ENCODE measurements at regions not wholly inside any gene's neighbourhood (a gene's known extent, or its start where the extent isn't known, plus 50 kb on each side); places are given as distances from the start of the nearest gene placed in this dataset.

DNA sequence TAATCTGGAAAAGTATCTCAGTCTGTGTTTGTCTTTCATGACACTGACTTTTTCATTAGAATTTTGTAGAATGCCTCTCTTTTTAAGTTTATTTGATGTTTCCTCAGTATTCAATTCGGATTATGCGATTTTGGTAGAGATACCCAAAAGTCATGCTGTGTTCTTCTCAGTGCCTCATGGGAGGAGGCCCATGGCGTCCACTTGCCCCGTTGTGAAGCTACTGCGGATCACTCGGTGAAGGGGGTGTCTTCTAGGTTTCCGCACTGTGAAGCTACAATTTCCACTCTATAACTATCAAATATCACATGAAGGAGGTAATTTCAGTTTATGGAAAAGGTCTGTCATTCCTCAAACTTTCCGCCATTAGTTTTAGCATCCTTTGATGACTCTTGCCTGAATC is 794.0 kb downstream of the TBC1D22A start:
- no peak for DNase-seq

DNA sequence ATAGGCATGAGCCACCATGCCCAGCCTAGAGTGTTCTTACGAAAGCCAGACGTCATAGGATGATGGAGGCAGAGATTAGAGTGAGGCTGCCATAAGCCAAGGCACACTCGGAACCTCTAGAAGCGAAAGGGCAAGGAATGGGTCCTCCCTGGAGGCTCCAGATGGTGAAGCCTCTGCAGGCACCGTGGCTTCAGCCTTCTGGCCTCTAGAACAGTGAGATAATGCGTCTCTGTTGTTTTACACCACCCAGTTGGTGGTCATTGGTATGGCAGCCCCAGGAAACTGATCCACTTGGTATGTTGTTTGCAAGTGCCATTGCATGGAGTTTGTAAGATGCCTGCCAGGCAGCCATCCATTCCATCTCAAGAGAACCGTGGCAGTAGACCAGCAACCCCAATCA is 791.0 kb downstream of the TBC1D22A start:
- DNase-seq, result no peak

DNA sequence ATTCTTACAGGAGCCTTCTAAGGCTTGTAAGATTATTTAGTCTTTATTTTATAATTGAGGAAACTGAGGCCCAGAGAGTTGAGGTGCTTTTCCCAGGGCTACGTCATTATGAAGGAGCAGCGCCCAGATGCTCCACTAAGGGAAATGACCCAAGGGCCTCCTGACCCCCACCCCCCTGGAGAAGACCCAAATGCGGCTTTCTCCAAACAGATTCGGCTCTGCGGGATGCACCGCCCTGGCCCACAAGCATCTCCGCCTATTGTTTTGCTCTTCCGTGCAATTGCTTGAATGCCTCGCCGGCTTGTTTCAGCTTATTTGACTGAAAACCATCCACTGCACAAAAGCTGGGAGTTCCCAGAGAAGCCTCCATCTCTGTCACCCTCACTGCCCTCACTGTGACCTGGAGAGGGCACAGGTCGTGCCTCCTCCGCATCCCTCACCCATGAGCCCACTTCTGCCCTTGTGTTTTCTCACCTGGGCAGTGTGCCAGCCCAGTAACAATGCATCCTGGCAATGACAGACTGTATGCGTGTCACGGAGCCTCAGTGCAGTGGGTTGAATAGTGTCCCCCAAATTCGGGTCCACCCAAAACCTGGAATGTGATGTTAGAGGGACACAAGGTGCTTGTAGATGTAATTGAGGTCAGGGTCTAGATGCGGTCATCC is 790.2 kb downstream of the TBC1D22A start:
- no peak for DNase-seq

DNA sequence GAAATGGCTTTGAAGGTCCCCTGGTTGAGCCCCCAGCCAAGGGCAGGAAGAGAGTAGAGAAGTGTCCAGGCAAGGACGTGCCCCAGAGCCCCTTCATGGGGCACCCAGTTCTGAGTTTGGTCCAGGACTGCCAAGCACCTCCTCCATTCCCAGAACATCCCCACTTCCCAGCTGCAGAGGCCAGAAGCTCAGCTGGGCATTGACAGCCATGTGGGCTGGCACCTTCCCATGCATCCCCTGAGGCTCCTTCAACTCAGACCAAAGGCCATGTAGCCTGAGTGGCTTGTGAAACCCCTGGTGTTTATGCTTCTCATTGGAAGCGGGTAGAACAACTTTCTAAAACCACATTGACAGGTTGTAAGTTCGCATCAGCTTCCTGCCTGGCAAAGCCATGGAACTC is 789.6 kb downstream of the TBC1D22A start:
- no peak for DNase-seq

DNA sequence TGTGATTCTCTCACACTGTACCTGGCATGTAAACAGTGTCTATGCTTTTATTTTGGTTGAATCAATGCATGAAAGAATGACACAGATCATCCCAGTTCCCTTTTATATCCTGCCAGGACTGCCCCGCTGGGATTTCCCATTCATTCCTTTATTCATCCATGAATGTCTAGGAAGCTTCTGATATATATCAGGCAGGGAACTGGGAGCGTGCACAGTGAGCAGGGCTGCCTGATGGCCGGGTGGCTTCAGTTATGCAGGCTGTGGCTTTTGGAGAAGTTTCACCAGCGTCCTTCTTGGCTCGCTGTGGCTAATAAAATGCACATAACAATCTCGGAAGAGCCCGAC is 789.0 kb downstream of the TBC1D22A start:
- DNase-seq, result no peak

DNA sequence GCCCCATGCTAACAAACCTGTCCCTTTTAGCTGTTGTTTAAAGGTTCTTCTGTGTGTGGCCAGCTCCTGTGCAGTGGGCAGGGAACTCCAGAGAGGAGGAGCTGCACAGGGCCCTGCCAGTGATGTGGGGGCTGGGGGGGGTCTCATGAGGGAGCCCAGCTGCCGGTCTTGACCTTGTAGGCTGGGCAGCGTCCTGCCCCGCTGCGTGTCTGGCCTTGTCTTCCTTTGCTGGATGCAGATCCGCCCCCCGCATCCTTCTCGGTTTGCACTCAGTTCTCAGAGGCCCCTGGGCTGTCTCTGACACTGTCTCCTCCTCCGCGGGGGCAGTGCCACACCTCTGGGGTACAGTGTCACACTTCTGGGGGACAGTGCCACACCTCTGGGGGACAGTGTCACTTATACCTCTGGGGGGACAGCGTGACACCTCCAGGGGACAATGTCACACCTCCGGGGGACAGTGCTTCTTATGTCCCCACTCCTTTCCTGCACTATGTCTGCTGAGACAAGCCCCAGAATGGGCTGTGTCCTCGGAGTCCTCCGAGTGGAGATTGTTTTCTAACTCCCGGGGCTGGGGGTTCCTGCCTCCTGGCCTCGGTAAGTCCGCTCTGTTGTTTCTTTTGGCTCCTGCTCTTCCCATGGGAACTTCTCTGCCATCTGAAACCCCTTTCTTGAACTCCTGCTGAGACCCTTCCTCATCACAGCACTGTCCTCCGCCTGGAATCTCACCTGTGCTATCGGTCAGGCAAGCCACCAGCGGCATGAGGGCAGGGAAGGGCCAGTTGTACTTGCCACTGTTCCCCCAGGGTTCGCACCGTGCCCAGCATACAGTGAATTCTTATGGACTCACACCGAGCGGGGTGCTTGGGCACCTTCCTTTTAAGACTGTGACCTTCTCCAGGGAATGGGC is 788.3 kb downstream of the TBC1D22A start:
- DNase-seq, result no peak

DNA sequence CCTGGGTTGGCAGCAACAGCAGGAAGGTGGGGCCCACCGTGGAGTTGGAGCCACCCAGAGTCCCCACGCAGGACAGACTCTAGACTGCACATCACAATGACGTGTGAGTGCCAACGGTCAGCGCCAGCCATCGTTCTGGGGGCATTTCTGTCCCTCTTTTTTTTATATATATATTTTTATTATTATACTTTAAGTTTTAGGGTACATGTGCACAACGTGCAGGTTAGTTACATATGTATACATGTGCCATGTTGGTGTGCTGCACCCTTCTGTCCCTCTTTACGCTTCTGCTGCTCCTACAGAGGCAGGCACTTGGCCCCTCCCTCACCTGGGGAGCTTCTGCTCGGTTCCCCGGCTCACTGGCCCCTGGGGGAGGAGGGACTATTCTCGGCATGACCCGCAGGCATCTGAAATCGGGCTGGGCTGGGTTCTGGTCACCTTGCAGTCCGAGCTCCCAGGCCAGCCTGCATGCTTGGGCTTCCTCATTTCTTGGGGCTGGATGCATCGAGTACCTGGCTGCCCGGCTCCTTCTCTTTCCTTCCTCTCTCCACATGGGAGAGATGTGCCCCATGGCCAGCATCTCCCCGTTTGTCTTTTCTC is 787.4 kb downstream of the TBC1D22A start:
- no peak for DNase-seq

DNA sequence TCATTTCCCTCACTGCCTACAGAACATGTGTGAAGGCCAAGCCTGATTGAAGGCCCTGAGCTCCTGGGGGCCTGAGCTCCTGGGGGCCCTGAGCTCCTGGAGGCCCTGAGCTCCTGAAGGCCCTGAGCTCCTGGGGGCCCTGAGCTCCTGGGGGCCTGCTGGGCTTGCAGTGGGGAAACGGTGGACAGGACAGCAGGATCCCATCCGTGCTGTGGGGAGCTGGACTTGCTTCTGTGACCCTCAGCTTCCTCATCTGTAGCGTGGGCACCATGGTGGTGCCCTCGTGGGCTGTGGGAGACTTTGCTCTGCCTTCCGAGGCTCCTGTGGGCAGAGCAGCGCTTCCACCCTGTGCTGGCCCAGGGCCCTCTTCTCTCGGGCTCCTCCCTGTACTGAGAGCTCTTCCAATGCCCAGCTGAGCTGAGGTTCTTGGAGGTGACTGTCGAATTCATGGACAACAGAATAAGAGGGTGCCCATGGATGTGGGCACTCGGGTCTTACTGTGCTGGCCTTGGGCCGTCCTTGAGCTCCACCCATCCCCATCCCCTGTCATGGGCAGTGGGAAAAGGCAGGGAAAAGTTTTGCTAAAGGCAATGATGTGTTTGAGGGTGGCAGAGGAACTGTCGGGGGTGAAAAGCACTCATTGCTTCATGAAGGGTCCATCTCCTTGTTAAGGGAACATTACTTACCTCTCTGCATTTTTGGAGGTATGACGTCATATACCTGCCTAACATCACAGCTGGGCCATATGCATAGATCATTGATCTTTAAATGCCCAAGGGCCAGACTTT is 786.7 kb downstream of the TBC1D22A start:
- no peak for DNase-seq

DNA sequence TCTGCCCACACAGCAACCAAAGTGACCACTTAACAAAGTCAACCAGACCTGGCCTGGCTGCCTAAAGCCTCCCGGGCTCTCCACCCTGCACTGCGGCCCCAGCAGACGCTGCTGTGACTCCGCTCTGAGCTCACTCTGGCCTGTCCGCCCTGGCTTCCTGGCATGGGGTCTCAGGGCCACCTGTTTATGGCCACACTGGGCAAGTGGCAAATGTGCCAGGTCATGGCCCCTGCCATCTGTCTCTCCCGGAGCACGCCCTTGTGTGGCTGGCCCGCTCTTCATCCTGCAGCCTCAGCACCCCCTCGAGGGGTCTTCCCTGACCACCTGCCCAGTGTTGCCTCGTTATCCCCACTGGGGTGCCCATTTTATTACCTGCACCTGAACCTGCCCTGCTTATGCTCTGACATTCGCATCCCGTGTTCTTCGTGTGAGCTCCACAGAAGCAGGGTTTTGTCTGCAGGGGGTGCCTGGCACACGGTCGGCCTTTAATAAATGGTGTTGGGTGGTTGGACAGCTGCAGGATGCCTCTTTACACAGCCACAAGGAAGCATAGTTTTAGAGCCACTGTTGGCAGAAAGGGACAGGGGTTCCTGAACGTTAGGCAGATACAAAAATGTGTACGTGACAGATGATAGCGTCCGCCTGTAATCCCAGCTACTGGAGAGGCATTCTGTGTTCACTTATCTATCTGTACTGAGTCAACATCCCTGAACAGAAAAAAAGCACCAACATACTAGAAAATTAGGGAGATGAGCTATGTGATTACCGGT is 785.6 kb downstream of the TBC1D22A start:
- no peak for DNase-seq

DNA sequence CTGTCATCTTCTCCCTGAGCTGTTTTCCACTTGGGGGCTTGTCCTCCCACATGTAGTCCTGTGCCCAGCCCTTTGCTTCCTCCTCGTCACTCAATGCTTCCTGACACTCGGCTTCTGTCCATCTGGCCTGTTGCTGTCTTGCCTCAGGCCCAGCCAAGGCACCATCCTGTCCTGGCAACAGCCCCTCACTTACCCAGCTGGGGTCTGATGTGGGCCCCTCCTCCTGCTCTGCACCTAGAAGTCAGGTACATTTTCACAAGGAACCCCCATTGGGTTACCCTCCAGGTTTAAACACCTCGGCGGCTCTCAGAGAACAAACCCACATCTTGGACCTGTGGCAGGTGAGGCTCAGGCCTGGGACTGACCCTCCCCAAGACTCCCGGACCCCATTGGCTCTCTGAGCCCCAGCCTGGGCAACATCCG is 784.8 kb downstream of the TBC1D22A start:
- no peak for DNase-seq

DNA sequence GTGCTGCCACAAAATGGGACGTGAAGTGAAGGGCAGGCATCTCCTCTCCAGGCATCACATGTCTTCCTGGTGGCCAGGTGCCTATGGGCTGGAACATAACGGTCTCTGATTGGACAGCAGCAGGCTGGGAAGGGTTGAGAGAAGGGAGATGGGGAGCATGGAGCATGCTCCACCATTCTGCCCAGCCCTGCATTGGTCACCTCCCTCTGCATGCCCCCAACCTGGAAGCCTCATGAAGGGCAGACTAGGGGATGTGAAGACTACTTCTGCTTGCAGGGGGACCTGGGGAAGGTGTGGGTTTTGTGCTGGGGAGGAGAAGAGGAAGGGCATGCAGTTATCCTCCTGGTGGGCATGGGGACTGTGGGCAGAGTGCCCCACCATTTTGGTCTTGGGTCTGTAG is 782.2 kb downstream of the TBC1D22A start:
- DNase-seq, result no peak

DNA sequence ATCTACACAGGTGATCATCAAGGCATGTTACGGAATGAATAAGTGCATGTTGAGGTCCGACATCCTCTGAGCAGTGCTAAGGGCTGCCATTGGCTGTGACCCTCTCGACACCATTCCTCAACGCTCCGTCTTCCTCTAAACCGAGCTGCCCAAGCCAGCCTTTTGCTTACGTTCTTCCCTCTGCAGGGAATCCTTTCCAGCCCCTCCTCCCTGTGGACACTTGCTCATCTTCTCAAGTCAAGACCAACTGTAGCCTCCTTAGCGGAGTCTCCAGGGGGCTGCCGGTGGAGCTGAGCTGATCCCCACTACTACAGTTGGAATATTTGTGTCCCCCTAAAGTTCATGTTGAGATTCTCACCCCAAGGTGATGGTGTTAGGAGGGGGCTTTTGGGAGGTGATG is 781.0 kb downstream of the TBC1D22A start:
- no peak for DNase-seq

DNA sequence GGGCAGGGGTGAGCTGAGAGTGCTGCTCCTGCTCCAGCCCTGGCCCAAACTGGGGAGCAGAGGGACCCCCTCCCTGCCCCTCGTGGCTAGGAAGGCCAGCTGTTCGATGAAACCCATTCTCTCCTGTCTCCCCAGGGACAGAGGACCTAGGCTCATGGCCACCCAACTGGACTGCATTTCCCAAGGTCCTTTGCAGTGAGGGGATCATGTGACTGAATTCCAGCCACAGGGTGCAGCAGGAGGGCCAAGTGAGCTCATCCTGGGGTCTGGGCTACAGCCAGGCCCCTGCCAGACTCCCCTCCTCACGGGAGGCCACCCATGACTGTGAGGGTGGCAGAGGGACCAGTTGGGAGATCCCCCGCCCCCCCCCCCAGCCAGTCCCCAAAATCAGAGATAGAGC is 777.6 kb downstream of the TBC1D22A start:
- DNase-seq, result no peak

DNA sequence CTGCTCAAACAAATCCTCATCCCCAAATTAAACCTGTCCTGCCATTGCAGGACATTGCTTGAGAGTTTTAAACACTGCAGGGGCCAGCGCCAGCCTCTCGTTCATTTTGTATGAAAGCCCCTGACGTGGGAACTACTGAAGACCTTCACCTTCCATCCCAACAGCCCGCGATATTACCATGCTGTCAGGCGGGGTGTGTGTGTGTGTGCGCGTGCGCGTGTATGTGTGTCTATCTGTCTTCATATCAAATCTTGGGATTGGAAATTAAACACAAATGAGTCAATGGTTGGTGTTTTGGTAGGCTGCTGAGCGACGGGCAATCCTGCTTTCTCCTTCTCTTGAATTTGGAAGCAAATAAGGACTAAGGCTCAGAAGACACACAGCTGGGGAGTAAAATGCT is 776.9 kb downstream of the TBC1D22A start:
- DNase-seq, result no peak

DNA sequence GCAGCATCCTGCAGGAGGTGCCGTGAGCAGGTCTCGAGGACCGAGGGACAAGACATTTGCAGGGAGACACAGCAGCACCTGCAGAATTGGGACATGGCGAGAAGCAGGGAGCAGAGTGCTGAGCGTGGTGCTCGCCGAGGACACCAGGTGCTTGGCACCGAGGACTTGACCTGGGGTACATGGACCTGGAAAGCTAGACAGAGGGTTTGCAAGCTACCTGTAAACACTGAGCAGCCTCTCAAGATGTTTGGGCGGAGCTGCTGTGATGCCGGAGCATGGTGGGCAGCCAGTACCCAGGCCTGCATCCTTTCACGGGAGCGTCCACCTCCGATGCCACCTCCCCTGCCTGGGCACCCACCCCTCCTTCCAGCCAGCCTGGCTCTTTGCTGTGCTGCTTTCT is 773.2 kb downstream of the TBC1D22A start:
- no peak for DNase-seq

DNA sequence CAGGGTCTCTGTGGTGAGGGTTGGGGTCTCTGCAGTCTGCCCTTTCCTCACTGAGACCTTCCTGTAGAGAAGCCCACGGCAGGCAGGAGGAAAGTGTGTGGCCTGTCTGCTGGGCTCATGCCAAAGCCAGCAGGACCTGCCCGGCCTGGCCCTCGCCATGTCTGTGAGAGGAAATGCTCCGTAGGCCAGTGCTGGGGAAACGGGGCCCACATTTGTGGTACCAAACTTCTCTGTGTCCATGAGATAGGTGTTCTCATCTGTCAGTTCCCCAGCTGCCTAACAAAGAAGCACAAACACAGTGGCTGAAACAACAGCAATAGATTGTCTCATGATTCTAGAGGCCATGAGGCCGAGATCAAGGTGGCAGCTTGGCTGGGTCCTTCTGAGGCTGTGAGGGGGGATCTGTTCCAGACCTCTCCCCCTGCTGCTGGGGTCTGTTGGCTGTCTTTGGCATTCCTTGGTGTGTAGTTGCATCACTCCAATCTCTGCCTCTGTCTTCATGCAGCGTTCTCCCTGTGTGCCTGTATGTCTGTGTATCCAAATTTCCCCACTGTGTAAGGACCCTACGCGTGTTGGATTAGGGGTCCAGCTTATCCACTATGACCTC is 772.5 kb downstream of the TBC1D22A start:
- no peak for DNase-seq

DNA sequence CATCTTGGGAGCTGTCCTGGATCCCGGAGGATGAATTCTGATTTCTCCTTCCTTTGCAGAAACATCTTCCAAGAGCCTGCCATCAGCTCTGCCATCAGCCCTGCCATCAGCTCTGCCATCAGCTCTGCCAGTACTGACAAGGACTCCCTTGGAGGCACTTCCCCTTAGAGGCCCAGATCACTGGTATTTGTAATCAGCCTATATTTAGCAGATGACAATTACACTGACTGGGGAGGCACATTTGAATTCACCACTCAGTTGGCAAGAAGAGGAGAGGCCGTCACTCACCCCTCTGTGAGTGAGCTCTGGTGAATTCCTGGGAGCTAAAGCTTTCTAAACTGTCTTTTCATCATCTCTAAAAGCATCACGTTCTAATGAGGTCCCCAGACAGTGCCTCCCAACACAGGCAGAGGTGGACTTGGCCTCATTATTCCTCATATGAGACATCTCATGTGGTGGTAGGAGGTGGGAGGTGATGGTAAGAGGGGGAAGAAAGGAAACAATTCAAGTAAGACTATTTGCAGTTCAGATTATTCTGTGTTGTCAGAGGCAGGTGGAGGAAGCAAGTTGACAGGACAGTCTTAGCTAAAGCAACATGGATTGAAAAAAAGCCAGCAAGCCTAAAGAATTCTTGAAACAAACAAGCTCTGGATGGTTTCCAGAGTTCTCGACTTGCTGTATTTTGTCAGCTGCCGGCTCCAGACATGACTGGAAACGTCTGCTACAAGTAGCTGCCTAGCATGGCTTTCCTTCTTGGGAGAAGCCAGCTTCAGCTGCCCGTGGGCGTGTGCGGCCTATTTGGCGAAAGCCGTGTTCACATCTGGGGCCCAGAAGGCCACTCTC is 771.7 kb downstream of the TBC1D22A start:
- no peak for DNase-seq

DNA sequence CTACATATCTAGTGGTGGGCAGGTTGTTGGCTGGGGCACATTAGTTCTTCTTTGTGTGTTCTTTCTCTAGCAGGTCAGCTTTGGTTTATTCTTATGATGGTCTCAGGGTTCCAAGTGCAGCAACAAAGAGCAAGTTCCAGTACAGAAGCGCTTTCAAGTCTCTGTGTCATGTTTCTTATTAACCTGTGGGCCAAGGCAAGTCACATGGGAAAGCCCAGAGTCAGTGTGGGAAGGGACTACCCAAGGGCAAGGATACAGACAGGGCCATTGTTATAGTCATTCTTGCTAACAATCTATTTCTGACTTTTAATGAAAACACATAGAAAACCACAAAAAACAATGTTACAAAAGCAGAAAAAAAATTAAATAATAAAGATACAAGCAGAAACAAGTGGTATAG is 754.6 kb downstream of the TBC1D22A start:
- no peak for DNase-seq

DNA sequence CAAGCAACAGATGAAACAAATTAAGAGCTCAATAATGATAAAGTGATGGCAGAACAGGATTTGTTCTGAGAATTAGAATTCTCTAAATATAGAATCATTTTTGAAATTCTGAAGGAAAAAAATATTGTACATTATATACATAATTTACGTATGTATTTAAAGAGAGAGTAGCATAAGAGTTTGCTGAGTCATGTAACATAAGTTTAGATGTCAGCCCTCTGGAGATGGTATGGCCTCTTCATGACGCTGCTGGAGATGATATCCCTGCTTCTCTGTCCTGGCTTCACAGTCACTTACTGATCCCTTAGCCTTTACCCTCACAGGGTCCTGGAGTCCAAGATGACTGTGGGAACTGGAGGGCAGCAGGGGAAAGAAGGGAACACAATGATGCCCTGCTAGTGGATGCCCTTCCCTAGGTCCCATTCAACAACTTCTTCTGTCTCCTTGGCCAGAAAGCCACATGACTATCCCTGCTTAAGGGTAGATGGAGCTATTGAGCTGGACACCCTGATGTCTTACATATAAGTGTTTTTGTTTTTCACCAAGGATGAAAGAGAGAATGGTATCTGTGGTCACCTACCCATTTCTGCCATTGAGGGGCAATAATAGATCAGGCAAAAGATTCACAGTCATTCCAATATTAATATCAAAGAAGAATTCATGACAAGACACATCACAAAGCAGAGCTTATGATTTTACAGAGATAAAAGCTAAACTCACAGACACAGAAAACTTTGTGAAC is 753.1 kb downstream of the TBC1D22A start:
- DNase-seq, result no peak

DNA sequence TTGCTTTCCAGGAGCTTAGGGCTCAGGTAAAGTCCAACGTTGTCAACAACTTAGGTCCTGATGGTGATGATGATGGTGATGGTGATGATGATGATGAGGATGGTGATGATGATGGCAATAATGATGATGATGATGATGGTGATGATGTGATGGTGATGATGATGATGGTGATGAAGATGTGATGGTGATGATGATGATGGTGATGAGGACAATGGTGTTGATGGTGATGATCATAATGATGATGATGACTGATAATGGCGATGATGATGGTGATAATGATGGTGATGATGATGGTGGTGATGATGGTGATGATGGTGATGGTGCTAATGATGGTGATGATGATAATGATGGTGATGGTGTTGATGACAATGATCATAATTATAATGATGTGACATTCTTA is 750.2 kb downstream of the TBC1D22A start:
- no peak for DNase-seq
